GM21515 (cell line): ENCODE measurements at regions not wholly inside any gene's neighbourhood (a gene's known extent, or its start where the extent isn't known, plus 50 kb on each side); places are given as distances from the start of the nearest gene placed in this dataset.
"Not testable (repeated sequence)": the region's sequence is repeated elsewhere in the genome, so short reads cannot be mapped to it uniquely, and the experiment has no call there.

ENCODE experiments used
- ATAC-seq: cut with Tn5 transposase; IDR thresholded peaks from one replicate; pipeline ENCODE4 v1.9.1; 2021; ENCODE audit not compliant: unreplicated experiment

- ATAC-seq: no peak
Measured at GRCh38 chr6:126664271-126664670, 324.4 kb downstream of the CENPW start.

- ATAC-seq: no peak
Measured at GRCh38 chr6:126665551-126665950, 325.6 kb downstream of the CENPW start.

- ATAC-seq: no peak
Measured at GRCh38 chr6:126667071-126667470, 327.2 kb downstream of the CENPW start.

- no peak for ATAC-seq
Measured at GRCh38 chr6:126667728-126668127, 327.8 kb downstream of the CENPW start.

- peak; percentile 87 for ATAC-seq
Measured at GRCh38 chr6:126672649-126673048, 332.7 kb downstream of the CENPW start.

GRCh38 chr6:126673749-126674148 lies 333.8 kb downstream of the CENPW start:
- not testable (repeated sequence) for ATAC-seq

GRCh38 chr6:126682440-126682839 lies 342.5 kb downstream of the CENPW start:
- no peak for ATAC-seq

GRCh38 chr6:126685182-126685581 lies 345.3 kb downstream of the CENPW start:
- no peak for ATAC-seq

GRCh38 chr6:126696921-126697693 lies 357.2 kb downstream of the CENPW start:
- ATAC-seq: no peak

- no peak for ATAC-seq
Measured at GRCh38 chr6:126698732-126699240, 358.9 kb downstream of the CENPW start.

GRCh38 chr6:126701676-126702560 lies 362.0 kb downstream of the CENPW start:
- no peak for ATAC-seq

- ATAC-seq: no peak
Measured at GRCh38 chr6:126716032-126716431, 376.1 kb downstream of the CENPW start.

GRCh38 chr6:126716826-126717509 lies 377.1 kb downstream of the CENPW start:
- no peak for ATAC-seq

GRCh38 chr6:126718600-126719327 lies 378.8 kb downstream of the CENPW start:
- ATAC-seq: peak; percentile 92

GRCh38 chr6:126720304-126720703 lies 380.4 kb downstream of the CENPW start:
- ATAC-seq: no peak

- ATAC-seq: no peak
Measured at GRCh38 chr6:126721581-126722160, 381.8 kb downstream of the CENPW start.

- no peak for ATAC-seq
Measured at GRCh38 chr6:126722411-126722810, 382.5 kb downstream of the CENPW start.

GRCh38 chr6:126723541-126724170 lies 383.7 kb downstream of the CENPW start:
- ATAC-seq: no peak

GRCh38 chr6:126724821-126725220 lies 384.9 kb downstream of the CENPW start:
- no peak for ATAC-seq

- ATAC-seq: not testable (repeated sequence)
Measured at GRCh38 chr6:126726454-126726853, 386.5 kb downstream of the CENPW start.
